H1 (cell line): ENCODE measurements at regions not wholly inside any gene's neighbourhood (a gene's known extent, or its start where the extent isn't known, plus 50 kb on each side); places are given as distances from the start of the nearest gene placed in this dataset.

Experiments used
- CTCF ChIA-PET: fragments of 300-600 bp; sonication (Branson Sonifier 250); formaldehyde crosslinking; loops from one replicate; lab custom pipeline; 2021; ENCODE audit not compliant: partially characterized antibody; lab: Charles Lee
- POLR2A ChIA-PET: fragments of 300-600 bp; sonication (Branson Sonifier 250); formaldehyde crosslinking; loops from one replicate; lab custom pipeline; 2021; ENCODE audit warnings: inconsistent platforms; ENCODE audit not compliant: partially characterized antibody; lab: Charles Lee
- DNase-seq, 2 experiments: peaks; one replicate each; pipeline versions ENCODE4 v3.0.0 to v3.0.0-alpha.2; 2010 to 2022; ENCODE audit warnings: low spot score in 2 of 2, low read depth in 1 of 2, mixed read lengths in 1 of 2
- FAIRE-seq: peaks from 2 replicates; lab custom pipeline; 2011; peaks lifted over from hg19 to GRCh38; lab: Jason Lieb, UNC
- H2AFZ ChIP-seq: 2 replicates; pipeline ENCODE4 v1.8.1; 2012; ENCODE audit warnings: low read length, inconsistent platforms
- H2AK5ac ChIP-seq: 2 replicates; pipeline ENCODE4 v1.6.1; 2013; ENCODE audit warnings: low read depth, low read length
- H2BK120ac ChIP-seq: replicated peaks from 2 replicates; pipeline ENCODE3; 2013; ENCODE audit warnings: low read depth, low read length, inconsistent platforms
- H2BK12ac ChIP-seq: 2 replicates; pipeline ENCODE4 v1.6.1; 2013; ENCODE audit warnings: low read depth, low read length
- H2BK15ac ChIP-seq: 2 replicates; pipeline ENCODE4 v1.6.1; 2013; ENCODE audit warnings: low read length
- H2BK20ac ChIP-seq: 2 replicates; pipeline ENCODE4 v1.6.1; 2013; ENCODE audit warnings: low read length
- H2BK5ac ChIP-seq: 2 replicates; pipeline ENCODE4 v1.6.1; 2013; ENCODE audit warnings: low read depth, low read length
- H3K14ac ChIP-seq: 2 replicates; pipeline ENCODE4 v1.6.1; 2013; ENCODE audit warnings: inconsistent platforms; ENCODE audit not compliant: insufficient read length
- H3K18ac ChIP-seq: 2 replicates; pipeline ENCODE4 v1.6.1; 2013; ENCODE audit warnings: low read length; ENCODE audit errors: extremely low read depth
- H3K23ac ChIP-seq: 2 replicates; pipeline ENCODE4 v1.6.1; 2013; ENCODE audit warnings: inconsistent platforms; ENCODE audit not compliant: insufficient read length
- H3K23me2 ChIP-seq: 2 replicates; pipeline ENCODE4 v1.6.1; 2013; ENCODE audit warnings: low read depth, low read length
- H3K27ac ChIP-seq: 2 replicates; pipeline ENCODE4 v1.6.1; 2011; ENCODE audit warnings: low read depth, low read length, inconsistent platforms
- H3K27me3 ChIP-seq, 4 experiments: replicated peaks in 1 of 4; 1 replicate in 1 of 4; 2 replicates in 3 of 4; pipeline versions ENCODE4 v1.6.1 to v1.8.1; 2011 to 2013; ENCODE audit warnings: low read length in 3 of 4, mild to moderate bottlenecking in 3 of 4, inconsistent platforms in 2 of 4, mixed read lengths in 2 of 4, moderate library complexity in 1 of 4; ENCODE audit not compliant: control insufficient read depth in 3 of 4, insufficient read depth in 3 of 4; ENCODE audit errors: extremely low read depth in 1 of 4
- H3K36me3 ChIP-seq, 4 experiments: 2 replicates each; pipeline versions ENCODE4 v1.6.1 to v1.8.1; 2011 to 2013; ENCODE audit warnings: mild to moderate bottlenecking in 4 of 4, low read length in 3 of 4, moderate library complexity in 2 of 4, control low read depth in 1 of 4, inconsistent platforms in 1 of 4; ENCODE audit not compliant: insufficient read depth in 4 of 4, control insufficient read depth in 2 of 4
- H3K4ac ChIP-seq: replicated peaks from 2 replicates; pipeline ENCODE3; 2013; ENCODE audit warnings: low read length, low read depth, mixed read lengths, inconsistent platforms; ENCODE audit not compliant: insufficient read length
- H3K4me1 ChIP-seq, 4 experiments: replicated peaks in 1 of 4; 1 replicate in 1 of 4; 2 replicates in 3 of 4; pipeline versions ENCODE4 v1.6.1 to v1.8.1; 2011 to 2013; ENCODE audit warnings: low read length in 3 of 4, inconsistent platforms in 2 of 4, mixed read lengths in 1 of 4; ENCODE audit not compliant: insufficient read depth in 4 of 4, control insufficient read depth in 3 of 4
- H3K4me2 ChIP-seq, 2 experiments: 2 replicates each; pipeline versions ENCODE4 v1.6.1 to v1.8.1; 2011 to 2013; ENCODE audit warnings: low read depth in 2 of 2, low read length in 2 of 2, control low read depth in 1 of 2, inconsistent platforms in 1 of 2, mild to moderate bottlenecking in 1 of 2; ENCODE audit not compliant: insufficient read depth in 1 of 2
- H3K4me3 ChIP-seq, 4 experiments: fragments of 200-600, 300-600 bp in 1 of 4; sonication (generic), shearing (Covaris generic), sonication (Bioruptor Twin) in 1 of 4; 2 replicates each; pipeline versions ENCODE4 v1.5.1 to v1.8.1; 2011 to 2016; ENCODE audit warnings: low read length in 4 of 4, low read depth in 3 of 4, control low read depth in 2 of 4, inconsistent platforms in 2 of 4, mild to moderate bottlenecking in 2 of 4, mixed read lengths in 1 of 4, moderate library complexity in 1 of 4; ENCODE audit not compliant: insufficient read depth in 2 of 4; ENCODE audit errors: extremely low read depth in 1 of 4
- H3K56ac ChIP-seq: replicated peaks from 2 replicates; pipeline ENCODE3; 2013; ENCODE audit warnings: low read depth, mild to moderate bottlenecking, mixed read lengths, low read length, inconsistent platforms; ENCODE audit not compliant: insufficient read length
- H3K79me1 ChIP-seq: 2 replicates; pipeline ENCODE4 v1.6.1; 2013; ENCODE audit warnings: low read depth, low read length, control low read depth
- H3K79me2 ChIP-seq, 2 experiments: 2 replicates each; pipeline versions ENCODE4 v1.6.1 to v1.8.1; 2012 to 2013; ENCODE audit warnings: low read length in 2 of 2, mild to moderate bottlenecking in 2 of 2, inconsistent platforms in 1 of 2; ENCODE audit not compliant: insufficient read depth in 2 of 2, control insufficient read depth in 1 of 2
- H3K9ac ChIP-seq, 4 experiments: replicated peaks in 1 of 4; 1 replicate in 1 of 4; 2 replicates in 3 of 4; pipeline versions ENCODE4 v1.6.1 to v1.8.1; 2011 to 2013; ENCODE audit warnings: low read depth in 3 of 4, low read length in 3 of 4, control low read depth in 2 of 4, mild to moderate bottlenecking in 2 of 4, moderate library complexity in 2 of 4, inconsistent platforms in 1 of 4; ENCODE audit errors: extremely low read depth in 1 of 4
- H3K9me3 ChIP-seq, 2 experiments: 2 replicates each; pipeline versions ENCODE4 v1.6.1 to v1.8.1; 2012 to 2013; ENCODE audit warnings: mild to moderate bottlenecking in 2 of 2, moderate library complexity in 2 of 2, control low read depth in 1 of 2, inconsistent platforms in 1 of 2, low read depth in 1 of 2, low read length in 1 of 2, mixed read lengths in 1 of 2; ENCODE audit not compliant: insufficient read depth in 2 of 2
- H4K20me1 ChIP-seq, 2 experiments: replicated peaks in 1 of 2; 2 replicates each; pipeline versions ENCODE3 to v1.8.1; 2011 to 2013; ENCODE audit warnings: inconsistent platforms in 2 of 2, low read length in 2 of 2, mild to moderate bottlenecking in 1 of 2; ENCODE audit not compliant: insufficient read depth in 2 of 2, control insufficient read depth in 1 of 2
- H4K5ac ChIP-seq: 2 replicates; pipeline ENCODE4 v1.6.1; 2013; ENCODE audit warnings: low read length, low read depth, mixed read lengths, inconsistent platforms; ENCODE audit not compliant: insufficient read length
- H4K8ac ChIP-seq: 2 replicates; pipeline ENCODE4 v1.8.0; 2013; ENCODE audit warnings: mild to moderate bottlenecking, moderate library complexity, low read length, inconsistent platforms; ENCODE audit not compliant: insufficient read depth; ENCODE audit errors: extremely low read depth
- H4K91ac ChIP-seq: replicated peaks from 2 replicates; pipeline ENCODE3; 2013; ENCODE audit warnings: low read length, mixed read lengths, inconsistent platforms; ENCODE audit not compliant: insufficient read length
- CHD1 ChIP-seq: IDR thresholded peaks from 2 replicates; pipeline ENCODE4 v1.6.1; 2012; ENCODE audit warnings: low read depth, low read length, improper control_type of control experiment
- JUND ChIP-seq: IDR thresholded peaks from 2 replicates; pipeline ENCODE4 v1.6.1; 2011; ENCODE audit warnings: mild to moderate bottlenecking, improper control_type of control experiment, low read length
- POLR2A ChIP-seq, 2 experiments: IDR thresholded peaks; 1 replicate in 1 of 2; 2 replicates in 1 of 2; pipeline ENCODE4 v1.6.1; 2011; ENCODE audit warnings: low read depth in 2 of 2, low read length in 2 of 2, mild to moderate bottlenecking in 2 of 2; ENCODE audit errors: control extremely low read depth in 1 of 2
- POLR2AphosphoS5 ChIP-seq: IDR thresholded peaks from 2 replicates; pipeline ENCODE4 v1.6.1; 2011; ENCODE audit warnings: low read depth, low read length
- SAP30 ChIP-seq: fragments of 300-600 bp; sonication (generic); IDR thresholded peaks from 2 replicates; pipeline ENCODE4 v1.7.1; 2012; ENCODE audit warnings: low read length, moderate library complexity, mild to moderate bottlenecking, inconsistent platforms; ENCODE audit not compliant: insufficient read depth, insufficient replicate concordance
- SIX5 ChIP-seq: IDR thresholded peaks from 2 replicates; pipeline ENCODE4 v1.6.1; 2011; ENCODE audit warnings: mild to moderate bottlenecking, low read depth, low read length
- SP1 ChIP-seq: IDR thresholded peaks from 2 replicates; pipeline ENCODE4 v1.6.1; 2011; ENCODE audit warnings: low read depth, low read length
- SP4 ChIP-seq: IDR thresholded peaks from 2 replicates; pipeline ENCODE4 v1.6.1; 2012; ENCODE audit warnings: low read length, inconsistent platforms
- SUZ12 ChIP-seq: fragments of 200-600 bp; sonication (generic); IDR thresholded peaks from 2 replicates; pipeline ENCODE4 v1.6.1; 2012; ENCODE audit warnings: mild to moderate bottlenecking, inconsistent platforms, low read length, moderate library complexity, mixed read lengths
- TAF7 ChIP-seq: optimal IDR thresholded peaks from 2 replicates; pipeline ENCODE3; 2011; ENCODE audit warnings: low read depth, mild to moderate bottlenecking, inconsistent platforms, low read length, moderate library complexity, borderline replicate concordance
- TCF12 ChIP-seq: IDR thresholded peaks from 2 replicates; pipeline ENCODE4 v1.6.1; 2011; ENCODE audit warnings: low read depth, mild to moderate bottlenecking, low read length
- WGBS, 2 experiments: shearing (Covaris generic) in 1 of 2; methylation state at CpG; one replicate each; pipeline versions ENCODE4 v1.1.6 to v1.1.7; 2013 to 2015; ENCODE audit warnings: low lambda C conversion rate in 2 of 2, mixed read lengths in 2 of 2, inconsistent platforms in 1 of 2, low coverage in 1 of 2, missing lambda C conversion rate in 1 of 2; ENCODE audit not compliant: insufficient replicate concordance in 2 of 2, insufficient coverage in 1 of 2, insufficient read length in 1 of 2; ENCODE audit errors: extremely low coverage in 1 of 2, missing lambda C conversion rate in 1 of 2; 5-methylcytosine and 5-hydroxymethylcytosine counted together
- TF ChIP-seq, protein P1 (sequence below), 3 experiments: IDR thresholded peaks; 1 replicate in 2 of 3; 2 replicates in 1 of 3; pipeline versions ENCODE4 v1.5.1 to v1.6.1; 2011; ENCODE audit warnings: low read length in 3 of 3, mild to moderate bottlenecking in 3 of 3, inconsistent platforms in 2 of 3, low read depth in 1 of 3, moderate library complexity in 1 of 3; ENCODE audit not compliant: insufficient read depth in 1 of 3; ENCODE audit errors: control extremely low read depth in 1 of 3

DNA sequence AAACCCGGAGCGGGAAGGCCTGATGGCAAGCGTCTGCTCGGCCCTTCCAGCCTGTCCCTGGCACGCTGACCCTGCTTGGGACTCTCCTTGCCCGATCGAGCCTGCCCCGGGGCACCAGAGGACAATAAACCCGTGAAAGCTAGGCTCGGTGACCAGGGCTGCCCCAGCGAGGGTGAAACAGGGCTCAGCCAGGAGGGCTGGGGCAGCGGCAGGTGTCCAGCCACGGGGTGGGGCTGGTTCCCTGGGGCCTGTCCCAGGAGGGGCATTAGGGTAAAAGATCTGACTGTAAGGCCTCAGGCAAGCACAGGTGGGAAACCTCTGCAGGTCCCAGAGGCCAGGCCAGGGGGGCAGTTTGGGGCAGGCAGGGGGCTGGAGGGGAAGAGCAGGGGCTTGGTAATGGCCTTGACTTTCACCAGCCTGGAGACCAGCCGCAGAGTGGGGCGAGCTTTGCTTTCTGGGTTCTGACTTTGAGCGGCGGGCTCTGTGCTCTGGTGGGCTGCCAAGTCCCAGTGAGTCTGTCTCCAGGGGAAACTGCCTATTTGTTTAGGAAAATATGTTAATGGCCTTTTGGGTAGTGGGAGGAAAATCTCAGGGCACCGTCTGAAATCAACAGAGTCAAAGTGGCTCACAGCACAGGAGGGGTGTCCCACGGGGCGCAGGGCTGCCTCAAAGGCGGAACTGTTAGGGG, 68.2 kb upstream of the INPP5A start:
- no peak overlapping the region for H3K4me3 ChIP-seq
- H3K56ac ChIP-seq, result no peak overlapping the region
- no peak overlapping the region for H4K5ac ChIP-seq
- peak overlapping the region; percentile 39; the same call in 1 of the 2 replicates for H4K8ac ChIP-seq
- H3K79me1 ChIP-seq, result no peaks in the 10 kb centered on the region
- no peak overlapping the region for H3K4ac ChIP-seq
- no peak overlapping the region for H2AK5ac ChIP-seq
- no peak overlapping the region for H2BK5ac ChIP-seq
- no peak overlapping the region for H2BK15ac ChIP-seq
- no peak for FAIRE-seq
- ChIA-PET CTCF (interaction anchor here (1.5 kb wide), 1 partner anchor 10 kb away, joined by 5 read pairs; no protein-coding TSS in a partner anchor), POLR2A (interaction anchor here (1.7 to 2.4 kb wide), 2 partner anchors 49 to 89 kb away, joined by 3 to 14 read pairs; no protein-coding TSS in a partner anchor)
- no peaks in the 10 kb centered on the region for H3K79me2 ChIP-seq
- DNase-seq, result no peak
- no peak overlapping the region for H2AFZ ChIP-seq
- H3K9me3 ChIP-seq, result no peaks in the 10 kb centered on the region
- no peak overlapping the region; the same call in 1 of the 2 replicates for H3K18ac ChIP-seq
- H3K9ac ChIP-seq, result no peak overlapping the region
- H2BK12ac ChIP-seq, result no peak overlapping the region
- no peak overlapping the region for H4K91ac ChIP-seq
- H3K27ac ChIP-seq, result no peak overlapping the region
- H2BK120ac ChIP-seq, result no peak overlapping the region
- H2BK20ac ChIP-seq, result no peak overlapping the region
- H3K14ac ChIP-seq, result no peak overlapping the region
- no peak overlapping the region for H3K23ac ChIP-seq
- no peaks in the 10 kb centered on the region for H4K20me1 ChIP-seq
- 86% methylated on average over 20 of the region's 21 CpGs; no CpG with 5 or more reads in 1 of the 2 experiments for WGBS, 2 experiments
- peaks cover 3% of the 10 kb centered on the region; the same call in 1 of the 2 replicates for H3K23me2 ChIP-seq
- H3K4me1 ChIP-seq, result peaks cover 0 to 14% (median 8%) of the 10 kb centered on the region in 4 experiments; a peak in 6 of 7 replicates
- no peaks in the 10 kb centered on the region for H3K36me3 ChIP-seq
- no peak overlapping the region for H3K4me2 ChIP-seq
- H3K27me3 ChIP-seq, result no peaks in the 10 kb centered on the region; a peak in 3 of 7 replicates
- TF ChIP-seq TCF12, result no peak
- no peak for TF ChIP-seq POLR2AphosphoS5
- no peak for TF ChIP-seq SAP30
- TF ChIP-seq SP1, result no peak
- TF ChIP-seq CHD1, result no peak
- no peak for TF ChIP-seq SUZ12
- no peak for TF ChIP-seq TAF7
- TF ChIP-seq POLR2A (IDR thresholded peaks at IDR 0.05; ENCODE audit: control extremely low read depth in 1 of 2, low read depth in 2 of 2, low read length in 2 of 2), result no peak
- no peak for TF ChIP-seq SIX5
- TF ChIP-seq, protein P1, sequence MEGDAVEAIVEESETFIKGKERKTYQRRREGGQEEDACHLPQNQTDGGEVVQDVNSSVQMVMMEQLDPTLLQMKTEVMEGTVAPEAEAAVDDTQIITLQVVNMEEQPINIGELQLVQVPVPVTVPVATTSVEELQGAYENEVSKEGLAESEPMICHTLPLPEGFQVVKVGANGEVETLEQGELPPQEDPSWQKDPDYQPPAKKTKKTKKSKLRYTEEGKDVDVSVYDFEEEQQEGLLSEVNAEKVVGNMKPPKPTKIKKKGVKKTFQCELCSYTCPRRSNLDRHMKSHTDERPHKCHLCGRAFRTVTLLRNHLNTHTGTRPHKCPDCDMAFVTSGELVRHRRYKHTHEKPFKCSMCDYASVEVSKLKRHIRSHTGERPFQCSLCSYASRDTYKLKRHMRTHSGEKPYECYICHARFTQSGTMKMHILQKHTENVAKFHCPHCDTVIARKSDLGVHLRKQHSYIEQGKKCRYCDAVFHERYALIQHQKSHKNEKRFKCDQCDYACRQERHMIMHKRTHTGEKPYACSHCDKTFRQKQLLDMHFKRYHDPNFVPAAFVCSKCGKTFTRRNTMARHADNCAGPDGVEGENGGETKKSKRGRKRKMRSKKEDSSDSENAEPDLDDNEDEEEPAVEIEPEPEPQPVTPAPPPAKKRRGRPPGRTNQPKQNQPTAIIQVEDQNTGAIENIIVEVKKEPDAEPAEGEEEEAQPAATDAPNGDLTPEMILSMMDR (IDR thresholded peaks at IDR 0.05; ENCODE audit: control extremely low read depth in 1 of 3, insufficient read depth in 1 of 3, low read depth in 1 of 3, low read length in 3 of 3), result no peak
- no peak for TF ChIP-seq SP4
- TF ChIP-seq JUND, result no peak
